ENCODE measurements at regions not wholly inside any gene's neighbourhood (a gene's known extent, or its start where the extent isn't known, plus 50 kb on each side); places are given as distances from the start of the nearest gene placed in this dataset.

DNA sequence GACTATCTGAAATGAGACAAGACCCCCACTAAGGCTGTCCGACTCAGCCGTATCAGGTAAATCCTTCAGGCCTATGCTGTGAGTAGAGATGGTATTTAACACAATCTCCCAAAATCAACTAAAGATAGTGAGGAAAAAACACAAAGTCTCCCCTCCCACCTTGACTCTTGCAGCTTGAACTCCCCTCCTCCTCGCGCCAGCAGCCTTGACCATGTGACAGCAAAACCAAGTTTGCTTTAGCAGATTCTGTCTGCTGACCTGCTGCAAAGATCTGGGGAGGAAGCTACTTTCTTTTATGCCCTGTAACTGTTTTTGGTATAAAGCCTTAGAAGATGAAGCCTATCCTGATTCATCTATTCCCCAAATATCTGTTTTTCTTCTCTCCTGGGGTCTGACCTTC, 509.5 kb downstream of the CDH26 start:
- DNase-seq (ENCODE audit: extremely low spot score), result no peak
- CTCF ChIA-PET, result no interaction called here
- POLR2A ChIA-PET, result no interaction called here
- TF ChIP-seq, protein P1, sequence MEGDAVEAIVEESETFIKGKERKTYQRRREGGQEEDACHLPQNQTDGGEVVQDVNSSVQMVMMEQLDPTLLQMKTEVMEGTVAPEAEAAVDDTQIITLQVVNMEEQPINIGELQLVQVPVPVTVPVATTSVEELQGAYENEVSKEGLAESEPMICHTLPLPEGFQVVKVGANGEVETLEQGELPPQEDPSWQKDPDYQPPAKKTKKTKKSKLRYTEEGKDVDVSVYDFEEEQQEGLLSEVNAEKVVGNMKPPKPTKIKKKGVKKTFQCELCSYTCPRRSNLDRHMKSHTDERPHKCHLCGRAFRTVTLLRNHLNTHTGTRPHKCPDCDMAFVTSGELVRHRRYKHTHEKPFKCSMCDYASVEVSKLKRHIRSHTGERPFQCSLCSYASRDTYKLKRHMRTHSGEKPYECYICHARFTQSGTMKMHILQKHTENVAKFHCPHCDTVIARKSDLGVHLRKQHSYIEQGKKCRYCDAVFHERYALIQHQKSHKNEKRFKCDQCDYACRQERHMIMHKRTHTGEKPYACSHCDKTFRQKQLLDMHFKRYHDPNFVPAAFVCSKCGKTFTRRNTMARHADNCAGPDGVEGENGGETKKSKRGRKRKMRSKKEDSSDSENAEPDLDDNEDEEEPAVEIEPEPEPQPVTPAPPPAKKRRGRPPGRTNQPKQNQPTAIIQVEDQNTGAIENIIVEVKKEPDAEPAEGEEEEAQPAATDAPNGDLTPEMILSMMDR (IDR thresholded peaks at IDR 0.05; ENCODE audit: control extremely low read depth, extremely low read depth, low read depth, missing control alignments), result no peak

GRCh38 chr20:60469829-60470228, 511.6 kb downstream of the CDH26 start:
- ChIA-PET CTCF (interaction anchor here (1.2 kb wide), 1 partner anchor 21 kb away, joined by 3 read pairs; no protein-coding TSS in a partner anchor), POLR2A (no interaction called here)
- TF ChIP-seq, protein P1 (IDR thresholded peaks at IDR 0.05; ENCODE audit: control extremely low read depth, extremely low read depth, low read depth, missing control alignments), result no peak
- DNase-seq (ENCODE audit: extremely low spot score), result no peak

DNA sequence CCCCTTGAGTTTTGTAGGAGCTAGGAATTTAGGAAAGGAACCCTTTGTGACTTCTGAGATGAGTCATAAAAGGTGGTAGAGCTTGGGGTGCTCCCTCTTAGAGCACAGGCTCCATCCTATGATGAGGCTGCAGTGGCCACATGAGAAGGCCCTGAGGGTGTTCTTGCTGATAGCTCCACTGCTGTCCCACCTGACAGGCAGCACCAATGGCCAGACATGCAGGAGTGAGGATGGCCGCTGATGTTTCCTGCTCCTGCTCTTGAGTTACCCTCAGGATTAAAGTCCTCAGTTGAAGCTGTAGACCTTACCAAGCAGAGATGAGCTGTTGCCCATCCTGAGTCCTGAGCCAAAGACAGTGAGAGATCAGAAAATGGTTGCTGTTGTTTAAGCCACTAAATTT, 512.1 kb downstream of the CDH26 start:
- POLR2A ChIA-PET, result no interaction called here
- TF ChIP-seq, protein P1 (IDR thresholded peaks at IDR 0.05; ENCODE audit: control extremely low read depth, extremely low read depth, low read depth, missing control alignments), result no peak
- DNase-seq (ENCODE audit: extremely low spot score), result no peak
- CTCF ChIA-PET, result interaction anchor here (1.2 kb wide), 1 partner anchor 22 kb away, joined by 3 read pairs; no protein-coding TSS in a partner anchor

DNA sequence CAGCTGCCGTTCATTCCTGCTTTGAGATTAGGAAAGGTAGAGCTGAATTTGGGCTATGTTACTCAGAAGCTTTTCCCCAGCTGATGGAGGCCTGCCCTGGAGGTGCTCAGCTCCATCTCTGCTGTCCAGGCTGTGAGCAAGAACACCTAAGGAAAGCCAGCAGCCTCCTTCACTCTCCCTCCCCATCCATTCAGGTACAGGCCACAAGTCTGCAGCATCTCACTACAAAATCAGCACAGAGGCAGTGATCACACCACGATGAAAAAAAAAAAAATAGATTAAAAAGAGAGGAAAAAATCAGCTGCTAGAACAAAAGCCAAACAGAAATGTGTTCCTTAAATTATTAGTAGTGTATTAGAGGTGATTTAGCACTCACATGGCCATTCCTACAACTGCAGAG, 515.0 kb downstream of the CDH26 start:
- POLR2A ChIA-PET, result no interaction called here
- DNase-seq (ENCODE audit: extremely low spot score), result no peak

DNA sequence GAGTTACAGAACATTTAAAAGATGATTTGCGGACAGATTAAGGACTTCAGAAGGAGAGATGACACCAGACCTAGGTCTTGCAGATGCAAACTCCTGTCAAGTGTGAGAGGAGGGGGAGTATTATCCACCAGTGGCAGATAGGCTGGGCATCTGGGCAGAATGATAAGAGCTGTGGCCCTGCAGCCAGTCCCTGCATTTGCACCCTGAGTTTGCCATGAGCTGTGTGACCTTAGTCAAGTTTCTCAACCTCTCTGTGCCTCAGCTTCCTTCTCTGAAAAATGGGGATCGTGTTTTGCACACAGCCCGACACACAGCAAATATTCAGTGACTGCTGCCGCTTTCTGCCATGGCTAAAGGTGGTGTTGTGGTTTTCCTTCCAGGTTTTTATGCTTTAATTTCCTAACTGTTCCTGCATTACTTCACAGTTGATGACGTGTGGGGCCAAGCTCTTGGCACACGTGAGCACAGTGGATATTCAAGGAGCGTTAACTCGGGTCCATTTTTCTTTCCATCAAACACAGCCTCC, 516.2 kb downstream of the CDH26 start:
- POLR2A ChIA-PET, result no interaction called here
- no peak for DNase-seq (ENCODE audit: extremely low spot score)
- CTCF ChIA-PET, result no interaction called here
- TF ChIP-seq, protein P1 (IDR thresholded peaks at IDR 0.05; ENCODE audit: control extremely low read depth, extremely low read depth, low read depth, missing control alignments), result no peak

More for the DNA sequence above, 515.0 kb downstream of the CDH26 start:
- TF ChIP-seq, protein P1 (IDR thresholded peaks at IDR 0.05; ENCODE audit: control extremely low read depth, extremely low read depth, low read depth, missing control alignments), result no peak
- CTCF ChIA-PET, result no interaction called here

GRCh38 chr20:60476045-60476444, 517.8 kb downstream of the CDH26 start:
- TF ChIP-seq, protein P1 (IDR thresholded peaks at IDR 0.05; ENCODE audit: control extremely low read depth, extremely low read depth, low read depth, missing control alignments), result no peak
- CTCF ChIA-PET, result no interaction called here
- POLR2A ChIA-PET, result no interaction called here
- DNase-seq (ENCODE audit: extremely low spot score), result no peak

DNA sequence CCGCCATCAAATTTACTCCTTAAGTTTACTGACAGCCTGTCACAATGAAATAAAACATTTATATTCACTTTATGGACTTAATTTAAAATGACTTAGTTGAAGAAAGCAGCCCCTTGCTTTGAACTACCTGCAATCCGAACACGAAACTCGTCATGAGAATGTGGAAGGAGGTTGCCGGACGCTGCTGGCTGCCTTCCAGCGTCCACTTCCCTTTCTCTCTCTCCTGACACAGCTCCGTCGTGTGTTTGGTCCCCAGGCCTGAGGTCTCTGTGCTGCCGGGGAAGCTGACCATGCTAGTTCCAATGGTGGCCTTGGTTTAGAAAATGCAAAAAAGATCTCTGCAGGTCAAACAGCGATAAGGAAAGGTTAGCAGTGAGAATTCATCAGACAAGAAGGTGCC, 519.7 kb downstream of the CDH26 start:
- CTCF ChIA-PET, result no interaction called here
- no peak for DNase-seq (ENCODE audit: extremely low spot score)
- POLR2A ChIA-PET, result no interaction called here
- TF ChIP-seq, protein P1 (IDR thresholded peaks at IDR 0.05; ENCODE audit: control extremely low read depth, extremely low read depth, low read depth, missing control alignments), result no peak
